ENCODE measurements at regions not wholly inside any gene's neighbourhood (a gene's known extent, or its start where the extent isn't known, plus 50 kb on each side); places are given as distances from the start of the nearest gene placed in this dataset.
"Not testable (repeated sequence)": the region's sequence is repeated elsewhere in the genome, so short reads cannot be mapped to it uniquely, and the experiment has no call there.

DNA sequence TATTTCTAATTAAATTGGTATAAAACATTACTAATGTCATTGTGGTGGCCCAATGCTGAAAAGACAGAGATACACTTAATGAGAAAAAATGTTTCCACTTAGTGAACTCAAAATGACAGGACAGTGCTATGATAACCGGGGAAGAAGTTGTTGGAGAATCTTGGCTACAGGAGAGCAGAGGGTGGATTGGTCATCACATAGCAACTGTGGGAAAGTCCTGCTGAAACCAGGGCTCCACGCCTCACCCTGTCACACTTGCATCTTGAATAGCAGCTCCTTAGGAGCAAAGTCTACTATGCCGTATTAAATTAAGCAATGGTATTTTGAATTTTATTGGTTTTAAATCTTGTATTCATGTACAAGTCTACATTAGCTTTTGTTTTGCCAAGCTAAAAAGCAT is 225.5 kb downstream of the KLF6 start:
- no peak for TF ChIP-seq CTCF (IDR thresholded peaks at IDR 0.05; ENCODE audit: low read depth, low read length, missing control alignments)
- no peak for DNase-seq (ENCODE audit: extremely low read depth, low read depth)
- H3K4me3 ChIP-seq (replicated peaks; ENCODE audit: low read depth, low read length) = no peak overlapping the region

DNA sequence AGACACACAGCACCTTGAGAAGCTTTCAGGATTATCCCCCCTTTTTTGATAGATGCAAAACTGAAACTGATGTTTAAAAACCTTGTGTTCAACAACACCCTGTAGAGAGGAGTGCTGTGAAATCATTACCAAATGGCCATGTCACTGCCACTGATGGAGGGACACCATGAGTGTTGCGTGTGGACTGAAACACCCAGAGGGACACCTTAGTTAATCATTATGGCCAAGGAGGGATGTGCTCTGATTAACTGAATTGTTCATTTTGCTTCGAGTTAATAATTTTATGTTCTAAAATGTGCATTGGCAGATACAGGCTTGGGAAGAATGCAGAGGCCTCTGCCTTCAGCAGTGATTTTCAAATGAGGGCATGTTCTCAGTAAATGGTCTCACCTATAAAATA is 226.0 kb downstream of the KLF6 start:
- DNase-seq (ENCODE audit: extremely low read depth, low read depth) = no peak
- no peak overlapping the region for H3K4me3 ChIP-seq (replicated peaks; ENCODE audit: low read depth, low read length)
- no peak for TF ChIP-seq CTCF (IDR thresholded peaks at IDR 0.05; ENCODE audit: low read depth, low read length, missing control alignments)

DNA sequence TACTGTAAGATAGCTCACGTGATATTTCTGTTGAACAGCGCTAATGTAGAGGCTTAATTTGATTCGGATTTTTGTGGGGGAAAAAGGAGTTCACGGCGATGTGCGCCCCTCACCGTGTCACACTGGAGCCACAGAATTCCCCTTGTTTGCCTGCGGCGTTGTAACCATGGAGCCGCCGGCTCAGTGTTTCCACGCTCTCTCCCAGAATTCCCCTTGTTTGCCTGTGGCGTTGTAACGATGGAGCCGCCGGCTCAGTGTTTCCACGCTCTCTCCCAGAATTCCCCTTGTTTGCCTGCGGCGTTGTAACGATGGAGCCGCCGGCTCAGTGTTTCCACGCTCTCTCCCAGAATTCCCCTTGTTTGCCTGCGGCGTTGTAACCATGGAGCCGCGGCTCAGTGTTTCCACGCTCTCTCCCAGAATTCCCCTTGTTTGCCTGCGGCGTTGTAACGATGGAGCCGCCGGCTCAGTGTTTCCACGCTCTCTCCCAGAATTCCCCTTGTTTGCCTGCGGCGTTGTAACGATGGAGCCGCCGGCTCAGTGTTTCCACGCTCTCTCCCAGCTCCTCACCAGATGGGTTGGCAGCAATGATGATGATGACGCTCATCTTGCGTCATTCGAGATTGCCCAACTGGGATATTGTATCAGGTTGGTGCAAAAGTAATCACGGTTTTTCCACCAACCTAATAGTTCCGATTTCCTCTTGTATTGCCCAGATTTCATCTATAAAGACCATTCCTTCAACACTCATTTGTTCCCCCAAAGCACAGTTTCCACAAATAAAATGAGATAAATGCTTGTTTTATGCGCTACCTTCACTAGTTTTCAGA is 228.6 kb downstream of the KLF6 start:
- DNase-seq (ENCODE audit: extremely low read depth, low read depth); H3K4me3 ChIP-seq (replicated peaks; ENCODE audit: low read depth, low read length): not testable (repeated sequence)

DNA sequence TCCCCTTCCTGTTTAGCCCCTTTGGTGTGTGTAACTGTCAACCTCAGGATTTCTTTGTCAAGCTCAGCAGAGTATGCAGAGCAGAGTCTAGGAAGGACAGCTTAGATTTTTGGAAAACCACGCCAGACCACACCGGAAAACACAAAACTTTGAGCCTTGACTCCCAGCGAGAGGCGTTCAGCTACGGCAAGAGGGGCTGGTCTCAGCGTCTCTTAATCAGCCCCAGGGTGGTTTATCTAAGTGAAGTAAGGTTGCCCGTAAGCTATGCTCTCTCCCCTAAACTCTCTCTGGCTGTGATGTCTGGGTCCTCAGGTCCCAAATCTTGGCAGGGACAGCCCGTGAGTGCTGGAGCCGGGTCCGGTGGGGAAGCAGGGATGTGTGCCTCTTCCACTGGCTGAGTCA is 230.9 kb downstream of the KLF6 start:
- H3K4me3 ChIP-seq (replicated peaks; ENCODE audit: low read depth, low read length) = no peak overlapping the region
- TF ChIP-seq CTCF (IDR thresholded peaks at IDR 0.05; ENCODE audit: low read depth, low read length, missing control alignments) = no peak
- DNase-seq (ENCODE audit: extremely low read depth, low read depth) = no peak

DNA sequence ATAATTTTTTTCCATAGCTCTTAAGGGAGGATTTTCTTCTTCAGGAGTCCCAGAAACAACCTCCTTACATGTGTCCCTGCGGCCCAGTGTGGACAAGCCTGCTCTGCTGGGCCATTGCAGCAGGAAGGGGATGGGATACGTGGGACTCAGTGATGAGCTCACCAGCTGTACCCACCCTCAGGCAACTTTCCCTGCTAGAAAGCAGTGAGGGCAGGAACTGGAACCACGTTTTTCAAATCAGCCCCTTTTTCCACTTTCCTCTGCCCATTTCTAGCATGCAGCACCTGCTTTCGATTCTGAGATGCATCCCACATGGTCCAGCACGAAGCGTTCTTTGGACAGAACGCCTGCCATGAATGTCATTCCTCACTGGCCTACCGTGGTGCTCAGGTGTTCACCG is 232.7 kb downstream of the KLF6 start:
- no peak for TF ChIP-seq CTCF (IDR thresholded peaks at IDR 0.05; ENCODE audit: low read depth, low read length, missing control alignments)
- H3K4me3 ChIP-seq (replicated peaks; ENCODE audit: low read depth, low read length) = no peak overlapping the region
- DNase-seq (ENCODE audit: extremely low read depth, low read depth) = no peak

DNA sequence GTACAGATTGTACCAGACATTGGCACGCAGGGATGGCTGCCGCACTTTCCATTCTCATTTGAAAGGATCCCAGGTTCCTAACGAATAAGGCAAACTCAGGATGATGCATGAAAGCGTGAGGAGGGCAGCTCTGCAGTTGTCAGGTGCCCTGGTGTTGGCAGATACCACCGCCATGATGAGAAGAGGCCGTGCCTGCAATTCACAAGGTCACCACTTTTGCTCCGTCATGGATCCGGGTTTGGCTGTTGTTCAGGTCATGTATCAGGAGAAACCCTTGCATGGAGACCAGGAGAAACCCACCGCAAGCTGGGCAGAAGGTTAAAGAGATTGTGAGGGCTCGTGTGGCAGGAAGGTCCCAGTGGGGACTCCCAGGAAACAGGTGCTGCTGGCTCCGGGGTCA is 233.2 kb downstream of the KLF6 start:
- DNase-seq (ENCODE audit: extremely low read depth, low read depth) = no peak
- no peak overlapping the region for H3K4me3 ChIP-seq (replicated peaks; ENCODE audit: low read depth, low read length)
- TF ChIP-seq CTCF (IDR thresholded peaks at IDR 0.05; ENCODE audit: low read depth, low read length, missing control alignments) = no peak

GRCh38 chr10:3549118-3549517 is 235.9 kb downstream of the KLF6 start:
- H3K4me3 ChIP-seq (replicated peaks; ENCODE audit: low read depth, low read length) = no peak overlapping the region
- no peak for TF ChIP-seq CTCF (IDR thresholded peaks at IDR 0.05; ENCODE audit: low read depth, low read length, missing control alignments)
- no peak for DNase-seq (ENCODE audit: extremely low read depth, low read depth)
